Large intestine (tissue), 3 donors: ENCODE measurements at regions not wholly inside any gene's neighbourhood (a gene's known extent, or its start where the extent isn't known, plus 50 kb on each side); places are given as distances from the start of the nearest gene placed in this dataset.
"Not testable (repeated sequence)": the region's sequence is repeated elsewhere in the genome, so short reads cannot be mapped to it uniquely, and the experiment has no call there.

ENCODE experiments used
- DNase-seq, 2 donors: peaks; one replicate each; pipeline versions ENCODE4 v3.0.0 to v3.0.0-alpha.2; 2013
- H3K27ac ChIP-seq: one replicate; pipeline ENCODE4 v1.5.1; 2013; ENCODE audit warnings: low read length
- H3K27me3 ChIP-seq: 2 replicates; pipeline ENCODE4 v1.6.1; 2013; ENCODE audit warnings: low read length; ENCODE audit not compliant: control insufficient read depth, insufficient read depth
- H3K36me3 ChIP-seq: 2 replicates; pipeline ENCODE4 v1.6.1; 2013; ENCODE audit warnings: low read length; ENCODE audit not compliant: control insufficient read depth, insufficient read depth
- H3K4me1 ChIP-seq: one replicate; pipeline ENCODE4 v1.6.1; 2013; ENCODE audit warnings: low read length; ENCODE audit not compliant: control insufficient read depth, insufficient read depth
- H3K4me3 ChIP-seq: one replicate; pipeline ENCODE4 v1.5.1; 2013; ENCODE audit warnings: low read length
- H3K9me3 ChIP-seq: one replicate; pipeline ENCODE4 v1.6.1; 2013; ENCODE audit warnings: mild to moderate bottlenecking, low read depth, low read length, moderate library complexity; ENCODE audit not compliant: control insufficient read depth
- WGBS: methylation state at CpG from one replicate; pipeline ENCODE4 v1.1.5; 2013; ENCODE audit warnings: low lambda C conversion rate; ENCODE audit not compliant: insufficient coverage; 5-methylcytosine and 5-hydroxymethylcytosine counted together

GRCh38 chr13:69280399-69280798, 827.2 kb upstream of the ATXN8OS start:
- Histone ChIP-seq H3K27ac (no peak overlapping the region), H3K4me1 (no peaks in the 10 kb centered on the region), H3K4me3 (no peak overlapping the region), H3K9me3 (no peaks in the 10 kb centered on the region), H3K27me3 (no peaks in the 10 kb centered on the region), H3K36me3 (no peaks in the 10 kb centered on the region)
- 93% methylated on average over 2 of the region's 4 CpGs for WGBS
- no peak for DNase-seq

- no peaks in the 10 kb centered on the region for H3K9me3 ChIP-seq
- H3K27me3 ChIP-seq: no peaks in the 10 kb centered on the region
- H3K4me1 ChIP-seq: no peaks in the 10 kb centered on the region
- H3K4me3 ChIP-seq: no peak overlapping the region
- H3K36me3 ChIP-seq: no peaks in the 10 kb centered on the region
- H3K27ac ChIP-seq: no peak overlapping the region
- no peak for DNase-seq
Measured at GRCh38 chr13:69279213-69279612, 828.4 kb upstream of the ATXN8OS start.

- Histone ChIP-seq H3K4me3 (no peak overlapping the region), H3K27ac (no peak overlapping the region), H3K27me3 (no peaks in the 10 kb centered on the region), H3K36me3 (no peaks in the 10 kb centered on the region), H3K4me1 (no peaks in the 10 kb centered on the region), H3K9me3 (no peaks in the 10 kb centered on the region)
- no CpG with 5 or more reads among the region's 1 CpG for WGBS
- peak; percentile 22 to 31 for DNase-seq
Measured at GRCh38 chr13:69274231-69274630, 833.4 kb upstream of the ATXN8OS start.

GRCh38 chr13:69264362-69265334, 843.0 kb upstream of the ATXN8OS start:
- Histone ChIP-seq H3K9me3 (no peaks in the 10 kb centered on the region), H3K4me1 (no peaks in the 10 kb centered on the region), H3K27ac (no peak overlapping the region), H3K36me3 (no peaks in the 10 kb centered on the region), H3K27me3 (no peaks in the 10 kb centered on the region), H3K4me3 (no peak overlapping the region)
- DNase-seq: no peak
- no CpG with 5 or more reads among the region's 5 CpGs for WGBS

- DNase-seq: no peak
- WGBS: no CpG with 5 or more reads among the region's 1 CpG
Measured at GRCh38 chr13:69243366-69243765, 864.3 kb upstream of the ATXN8OS start.

GRCh38 chr13:69234171-69234570, 873.5 kb upstream of the ATXN8OS start:
- Histone ChIP-seq H3K27me3 (no peaks in the 10 kb centered on the region), H3K9me3 (no peaks in the 10 kb centered on the region), H3K4me3 (no peak overlapping the region), H3K36me3 (no peaks in the 10 kb centered on the region), H3K4me1 (no peaks in the 10 kb centered on the region), H3K27ac (no peak overlapping the region)
- no peak for DNase-seq

More at GRCh38 chr13:69243366-69243765, 864.3 kb upstream of the ATXN8OS start:
- H3K4me3 ChIP-seq: no peak overlapping the region
- no peaks in the 10 kb centered on the region for H3K9me3 ChIP-seq
- no peaks in the 10 kb centered on the region for H3K4me1 ChIP-seq
- no peaks in the 10 kb centered on the region for H3K36me3 ChIP-seq
- no peaks in the 10 kb centered on the region for H3K27me3 ChIP-seq
- no peak overlapping the region for H3K27ac ChIP-seq

GRCh38 chr13:69226427-69226826, 881.2 kb upstream of the ATXN8OS start:
- Histone ChIP-seq H3K27ac (no peak overlapping the region), H3K9me3 (no peaks in the 10 kb centered on the region), H3K36me3 (no peaks in the 10 kb centered on the region), H3K27me3 (no peaks in the 10 kb centered on the region), H3K4me3 (no peak overlapping the region), H3K4me1 (no peaks in the 10 kb centered on the region)
- no peak for DNase-seq
- WGBS: no CpG with 5 or more reads among the region's 2 CpGs

- not testable (repeated sequence) for DNase-seq, H3K36me3 ChIP-seq, H3K4me1 ChIP-seq, H3K4me3 ChIP-seq, H3K27ac ChIP-seq, H3K27me3 ChIP-seq, H3K9me3 ChIP-seq
- WGBS: 100% methylated on average over 3 of the region's 22 CpGs
Measured at GRCh38 chr13:69221633-69222498, 885.8 kb upstream of the ATXN8OS start.

- Histone ChIP-seq H3K4me1 (no peaks in the 10 kb centered on the region), H3K27ac (no peak overlapping the region), H3K9me3 (no peaks in the 10 kb centered on the region), H3K36me3 (no peaks in the 10 kb centered on the region), H3K4me3 (no peak overlapping the region), H3K27me3 (no peaks in the 10 kb centered on the region)
- no peak for DNase-seq
- 100% methylated on average over 1 of the region's 4 CpGs for WGBS
Measured at GRCh38 chr13:69213396-69213795, 894.2 kb upstream of the ATXN8OS start.

GRCh38 chr13:69204620-69205019, 903.0 kb upstream of the ATXN8OS start:
- Histone ChIP-seq H3K9me3 (no peaks in the 10 kb centered on the region), H3K27ac (no peak overlapping the region), H3K4me1 (no peaks in the 10 kb centered on the region), H3K27me3 (no peaks in the 10 kb centered on the region), H3K4me3 (no peak overlapping the region), H3K36me3 (no peaks in the 10 kb centered on the region)
- no peak for DNase-seq
- 54% methylated on average over 2 of the region's 2 CpGs for WGBS
